Tibial artery (tissue), 4 donors: ENCODE measurements at regions not wholly inside any gene's neighbourhood (a gene's known extent, or its start where the extent isn't known, plus 50 kb on each side); places are given as distances from the start of the nearest gene placed in this dataset.

Experiments
- DNase-seq, 2 donors: peaks; one replicate each; pipeline ENCODE4 v3.0.0-alpha.2; 2019
- H3K27ac ChIP-seq, 2 donors: fragments of 200-600 bp; sonication (generic) in 1 of 2; 1 replicate in 1 of 2; 2 replicates in 1 of 2; pipeline ENCODE4 v1.5.1; 2018 to 2019; ENCODE audit warnings: mild to moderate bottlenecking in 1 of 2
- H3K27me3 ChIP-seq, 2 donors: fragments of 200-600 bp; sonication (generic) in 1 of 2; one replicate each; pipeline versions ENCODE4 v1.5.1 to v1.6.0; 2016 to 2019
- H3K36me3 ChIP-seq, 3 donors: fragments of 200-600 bp; sonication (generic) in 2 of 3; one replicate each; pipeline ENCODE4 v1.5.1; 2016 to 2019; ENCODE audit warnings: mild to moderate bottlenecking in 2 of 3
- H3K4me1 ChIP-seq, 4 donors: fragments of 200-600 bp; sonication (generic) in 2 of 4; 1 replicate in 3 of 4; 2 replicates in 1 of 4; pipeline ENCODE4 v1.5.1; 2016 to 2019
- H3K4me3 ChIP-seq, 2 donors: fragments of 200-600 bp; sonication (generic) in 1 of 2; 1 replicate in 1 of 2; 2 replicates in 1 of 2; pipeline ENCODE4 v1.5.1; 2018 to 2019; ENCODE audit warnings: mild to moderate bottlenecking in 2 of 2
- H3K9me3 ChIP-seq, 3 donors: fragments of 200-600 bp; sonication (generic) in 1 of 3; one replicate each; pipeline ENCODE4 v1.5.1; 2016 to 2019
- CTCF ChIP-seq, 2 experiments: fragments of 200-600 bp in 1 of 2; fragments of 450-650 bp in 1 of 2; IDR thresholded peaks; one replicate each; pipeline ENCODE4 v1.5.1; 2017 to 2019; ENCODE audit warnings: antibody characterized with exemption in 2 of 2, mild to moderate bottlenecking in 1 of 2, moderate library complexity in 1 of 2
- intact Hi-C: fragments of 100-400 bp; cut with DNase I; formaldehyde crosslinking; loops from one replicate; pipeline ENCODE4 v1.15.0; 2023; ENCODE audit warnings: low total_unique reads

GRCh38 chr18:27848336-27848735 lies 328.6 kb downstream of the CDH2 start:
- intact Hi-C loops: no loop called here
- TF ChIP-seq CTCF (IDR thresholded peaks at IDR 0.05): no peak

DNA sequence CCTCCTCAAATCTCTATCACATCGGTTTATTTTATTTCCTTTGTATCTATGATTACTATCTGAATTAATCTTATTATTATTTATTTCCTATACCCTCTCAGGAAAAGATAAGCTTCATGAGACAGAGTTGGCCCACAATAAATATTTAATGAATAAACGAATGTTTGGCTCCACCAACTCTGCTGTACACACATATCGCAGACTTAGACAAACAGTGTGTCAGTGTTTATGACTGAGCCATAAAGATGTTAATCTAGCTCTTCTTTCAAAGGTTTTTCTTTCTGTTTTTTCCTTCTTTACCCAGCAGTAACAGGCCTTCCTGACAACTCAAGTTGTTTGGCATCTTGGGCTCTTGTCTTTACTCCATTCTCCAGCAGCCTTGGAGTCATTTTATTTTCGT lies 329.5 kb downstream of the CDH2 start:
- intact Hi-C loops: no loop called here
- H3K4me3 ChIP-seq: no peak overlapping the region
- DNase-seq: no peak
- H3K36me3 ChIP-seq: no peaks in the 10 kb centered on the region
- H3K27ac ChIP-seq: no peak overlapping the region
- no peak for TF ChIP-seq CTCF (IDR thresholded peaks at IDR 0.05)
- H3K9me3 ChIP-seq: no peaks in the 10 kb centered on the region
- H3K4me1 ChIP-seq: no peaks in the 10 kb centered on the region
- no peaks in the 10 kb centered on the region for H3K27me3 ChIP-seq

More at GRCh38 chr18:27848336-27848735, 328.6 kb downstream of the CDH2 start:
- Histone ChIP-seq H3K27ac (no peak overlapping the region), H3K27me3 (no peaks in the 10 kb centered on the region), H3K36me3 (no peaks in the 10 kb centered on the region), H3K4me1 (no peaks in the 10 kb centered on the region), H3K9me3 (no peaks in the 10 kb centered on the region), H3K4me3 (no peak overlapping the region)
- DNase-seq: no peak

DNA sequence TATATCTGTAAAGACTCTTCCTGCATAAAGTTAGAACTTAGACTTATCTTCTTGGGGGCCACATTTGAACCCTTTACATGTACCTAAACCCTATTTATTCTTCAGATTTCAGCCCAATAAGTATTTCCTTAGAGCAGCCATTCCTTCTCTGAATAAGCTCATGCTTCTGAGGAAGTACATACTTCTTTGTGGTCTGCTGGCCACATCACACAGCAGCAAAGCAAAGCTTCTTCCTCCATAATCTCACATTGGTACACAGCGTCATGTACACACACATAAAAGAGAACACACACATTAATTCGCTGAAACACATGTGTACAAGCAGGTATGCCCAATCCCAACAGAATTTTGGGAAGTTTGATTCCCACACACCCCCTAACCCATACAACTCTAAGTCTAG lies 331.0 kb downstream of the CDH2 start:
- no peak overlapping the region for H3K27ac ChIP-seq
- H3K9me3 ChIP-seq: no peaks in the 10 kb centered on the region
- H3K4me3 ChIP-seq: no peak overlapping the region
- no peak for TF ChIP-seq CTCF (IDR thresholded peaks at IDR 0.05)
- H3K36me3 ChIP-seq: no peaks in the 10 kb centered on the region
- H3K27me3 ChIP-seq: no peaks in the 10 kb centered on the region
- no peak for DNase-seq
- no peaks in the 10 kb centered on the region for H3K4me1 ChIP-seq
- intact Hi-C loops: no loop called here

DNA sequence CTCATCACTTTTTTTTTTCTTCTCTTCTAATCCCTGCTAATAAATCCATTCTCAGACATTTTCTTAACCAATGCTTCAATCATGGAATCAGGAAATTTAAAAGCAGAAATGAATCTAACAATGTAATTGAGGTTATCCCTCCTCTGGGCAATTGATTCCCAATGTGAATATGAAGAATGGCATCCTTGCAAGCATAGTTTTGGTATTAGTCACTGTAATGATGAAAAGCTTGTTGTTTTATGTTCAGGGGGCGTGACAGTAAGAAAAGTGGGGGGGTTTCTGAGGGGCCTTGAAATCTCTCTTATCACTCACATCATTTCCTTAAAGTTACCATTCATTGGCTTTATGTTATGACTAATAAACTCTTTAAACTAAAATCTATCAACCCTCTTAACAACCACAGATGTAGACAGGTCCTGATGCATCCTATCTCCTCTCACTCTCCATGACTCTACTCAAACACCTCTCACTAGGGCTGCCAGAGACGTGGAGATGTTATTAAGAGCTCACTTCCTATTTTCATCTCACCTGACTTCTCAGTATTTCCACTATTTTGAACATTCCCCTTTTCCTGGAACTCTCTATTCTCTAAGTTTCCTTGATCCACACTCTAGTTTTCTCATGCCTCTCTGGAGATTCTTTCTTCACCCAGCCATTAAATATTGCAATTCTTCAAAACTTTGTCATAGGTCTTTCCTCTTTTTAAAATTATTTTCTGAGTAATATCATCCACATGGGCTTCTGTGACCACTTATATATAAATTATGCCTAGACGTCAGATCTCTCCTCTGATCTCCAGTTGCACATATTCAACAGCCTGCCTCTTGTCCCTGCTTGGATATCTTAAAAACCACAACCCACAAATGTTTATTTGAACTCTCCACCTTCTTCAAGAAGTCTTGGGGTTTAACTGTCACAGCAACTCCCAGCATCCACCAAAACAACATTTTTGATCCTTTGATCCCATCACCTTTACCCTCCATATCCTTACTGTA lies 332.9 kb downstream of the CDH2 start:
- no peaks in the 10 kb centered on the region for H3K36me3 ChIP-seq
- DNase-seq: no peak
- no peak for TF ChIP-seq CTCF (IDR thresholded peaks at IDR 0.05)

DNA sequence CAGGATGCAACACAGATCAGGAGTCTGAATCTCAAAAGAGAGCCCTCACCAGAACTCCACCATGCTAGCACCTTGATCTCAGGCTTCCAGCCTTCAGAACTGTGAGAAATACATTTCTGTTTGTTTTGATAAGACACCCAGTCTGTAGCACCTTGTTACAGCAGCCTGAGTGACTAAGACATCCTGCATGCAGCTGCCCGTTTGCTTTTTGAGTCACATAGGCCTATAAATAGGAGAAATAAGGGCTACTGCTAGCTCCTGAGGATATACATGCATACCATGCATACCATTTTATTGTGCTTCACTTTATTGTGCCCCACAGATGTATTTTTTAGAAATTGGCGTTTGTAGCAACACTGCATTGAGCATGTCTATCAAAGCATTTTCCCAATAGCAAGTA lies 337.8 kb downstream of the CDH2 start:
- intact Hi-C loops: no loop called here

More for the DNA sequence above, 332.9 kb downstream of the CDH2 start:
- no peak overlapping the region for H3K4me3 ChIP-seq
- H3K4me1 ChIP-seq: no peaks in the 10 kb centered on the region
- intact Hi-C loops: no loop called here
- H3K9me3 ChIP-seq: no peaks in the 10 kb centered on the region
- H3K27ac ChIP-seq: no peak overlapping the region
- H3K27me3 ChIP-seq: no peaks in the 10 kb centered on the region

More for the DNA sequence above, 337.8 kb downstream of the CDH2 start:
- TF ChIP-seq CTCF (IDR thresholded peaks at IDR 0.05): no peak
- no peak for DNase-seq
- H3K4me3 ChIP-seq: no peak overlapping the region
- no peaks in the 10 kb centered on the region for H3K4me1 ChIP-seq
- no peaks in the 10 kb centered on the region for H3K27me3 ChIP-seq
- no peaks in the 10 kb centered on the region for H3K36me3 ChIP-seq
- no peak overlapping the region for H3K27ac ChIP-seq
- H3K9me3 ChIP-seq: no peaks in the 10 kb centered on the region
